Medulla oblongata (tissue), 1 donor: ENCODE measurements at regions not wholly inside any gene's neighbourhood (a gene's known extent, or its start where the extent isn't known, plus 50 kb on each side); places are given as distances from the start of the nearest gene placed in this dataset.

Experiments
- DNase-seq: peaks from one replicate; pipeline ENCODE4 v3.0.0-alpha.2; 2015; ENCODE audit errors: extremely low spot score

- no peak for DNase-seq
These were observed 217.0 kb downstream of the METTL4 start for GRCh38 chr18:2354292-2354691.

GRCh38 chr18:2356906-2357305 lies 214.4 kb downstream of the METTL4 start:
- DNase-seq = no peak

GRCh38 chr18:2360861-2361260 lies 210.4 kb downstream of the METTL4 start:
- DNase-seq = no peak

DNA sequence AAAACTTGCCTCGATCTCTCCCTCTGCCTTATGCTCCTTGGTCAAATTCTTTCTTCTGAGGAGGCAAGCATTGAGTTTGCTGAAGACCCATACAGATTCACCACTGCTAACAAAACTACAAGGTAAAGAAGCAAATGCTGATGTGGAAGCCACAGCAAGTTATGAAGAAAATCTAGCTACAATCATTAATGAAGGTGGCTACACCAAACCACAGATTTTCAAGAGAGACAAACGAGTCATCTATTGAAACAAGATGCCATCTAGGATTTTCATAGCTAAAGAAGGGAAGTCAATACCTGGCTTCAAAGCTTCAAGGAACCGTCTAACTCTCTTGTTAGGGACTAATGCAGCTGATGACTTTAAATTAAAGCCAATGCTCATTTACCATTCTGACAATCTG lies 203.2 kb downstream of the METTL4 start:
- no peak for DNase-seq

- no peak for DNase-seq
These were observed 194.6 kb downstream of the METTL4 start for GRCh38 chr18:2376707-2377106.

DNA sequence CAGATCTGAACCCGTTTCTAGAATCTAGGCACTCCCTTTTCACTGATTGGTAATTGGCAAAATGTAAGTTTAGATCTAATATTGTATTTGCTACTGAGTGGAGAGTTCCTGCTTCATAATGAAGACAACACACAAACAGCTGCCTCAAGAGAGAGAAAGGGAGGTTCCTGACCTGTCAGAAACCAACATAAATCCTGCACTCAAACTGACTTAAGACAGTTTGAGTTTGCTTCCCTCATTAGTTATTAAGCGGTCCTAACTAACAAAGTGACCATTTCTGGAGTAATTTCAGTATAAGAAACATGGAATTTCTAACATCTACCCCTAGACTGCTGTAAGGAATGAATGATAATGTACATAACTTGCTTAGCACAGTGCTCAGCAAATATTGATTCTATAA lies 191.2 kb downstream of the METTL4 start:
- DNase-seq = no peak

- DNase-seq = no peak
These were observed 189.8 kb downstream of the METTL4 start for GRCh38 chr18:2381539-2381938.

- DNase-seq = no peak
These were observed 183.7 kb downstream of the METTL4 start for GRCh38 chr18:2387588-2387987.

- DNase-seq = no peak
These were observed 181.1 kb downstream of the METTL4 start for GRCh38 chr18:2390158-2390557.

DNA sequence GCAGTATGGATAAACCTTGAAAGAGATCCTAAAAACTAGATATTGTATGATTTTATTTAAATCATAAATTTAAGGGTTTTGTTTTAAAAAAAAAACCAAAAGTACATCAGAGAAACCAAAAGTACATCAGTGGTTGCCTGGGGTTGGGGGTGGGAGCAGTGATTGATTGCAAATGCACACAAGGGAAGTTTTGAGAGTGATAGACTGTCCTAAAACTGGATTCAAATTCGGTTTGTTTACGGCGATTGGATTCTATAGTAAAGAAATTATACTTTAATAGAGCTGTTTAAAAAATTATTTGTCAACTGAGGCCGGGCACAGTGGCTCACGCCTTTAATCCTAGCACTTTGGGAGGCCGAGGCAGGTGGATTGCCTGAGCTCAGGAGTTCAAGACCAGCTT lies 179.8 kb downstream of the METTL4 start:
- DNase-seq = no peak

- DNase-seq = no peak
These were observed 178.9 kb downstream of the METTL4 start for GRCh38 chr18:2392446-2392845.

- DNase-seq = no peak
These were observed 176.6 kb downstream of the METTL4 start for GRCh38 chr18:2394684-2395083.

DNA sequence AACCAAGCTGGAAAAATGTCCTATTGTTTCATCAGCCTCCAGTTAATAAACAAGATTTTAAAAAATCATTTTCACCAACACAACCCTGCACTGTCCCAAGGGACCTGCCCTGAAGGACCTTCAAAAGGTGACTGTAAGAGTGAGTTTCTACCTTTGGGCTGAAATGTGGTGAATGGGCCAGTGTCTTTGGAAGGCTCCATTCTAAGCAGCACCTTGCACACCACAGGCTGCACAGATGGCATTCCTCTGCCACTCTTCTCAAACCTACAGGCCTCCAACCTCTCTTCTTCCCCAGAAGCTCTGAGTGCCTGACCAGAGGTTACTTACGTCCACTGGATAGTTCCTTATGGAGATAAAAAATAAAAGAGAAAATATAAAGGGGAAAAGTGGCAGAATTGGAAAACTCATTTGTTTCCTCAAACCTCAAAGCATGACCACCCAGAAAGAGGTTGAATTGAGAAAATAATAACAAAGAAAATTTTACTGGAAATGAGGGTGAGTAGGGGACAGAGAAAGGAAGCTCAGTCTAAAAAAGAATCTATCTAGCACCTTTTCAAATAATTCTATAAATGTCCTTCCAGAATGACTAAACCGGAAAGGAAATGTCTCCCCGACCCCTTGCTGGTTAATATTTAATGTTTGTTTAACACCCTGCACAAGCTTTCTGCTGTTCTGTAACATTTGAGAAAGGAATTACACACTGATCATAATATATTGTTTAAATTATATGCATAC lies 175.7 kb downstream of the METTL4 start:
- no peak for DNase-seq

GRCh38 chr18:2396162-2396505 lies 175.2 kb downstream of the METTL4 start:
- no peak for DNase-seq

GRCh38 chr18:2400701-2401196 lies 170.6 kb downstream of the METTL4 start:
- no peak for DNase-seq

DNA sequence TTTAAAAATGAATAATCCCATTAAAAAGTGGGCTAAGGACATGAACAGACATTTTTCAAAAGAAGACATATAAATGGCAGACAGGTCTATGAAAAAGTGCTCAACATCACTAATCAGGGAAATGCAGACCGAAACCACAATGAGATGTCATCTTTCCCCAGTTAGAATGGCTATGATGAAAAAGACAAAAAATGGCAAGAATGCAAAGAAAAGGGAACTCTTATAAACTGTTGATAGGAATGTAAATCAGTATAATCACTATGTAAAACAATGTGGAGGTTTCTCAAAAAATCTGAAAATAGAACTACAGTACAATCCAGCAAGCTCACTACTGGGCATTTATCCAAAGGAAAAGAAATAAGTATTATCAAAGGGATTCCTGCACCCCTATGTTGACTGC lies 169.2 kb downstream of the METTL4 start:
- no peak for DNase-seq

- DNase-seq = no peak
These were observed 164.8 kb downstream of the METTL4 start for GRCh38 chr18:2406544-2406943.

DNA sequence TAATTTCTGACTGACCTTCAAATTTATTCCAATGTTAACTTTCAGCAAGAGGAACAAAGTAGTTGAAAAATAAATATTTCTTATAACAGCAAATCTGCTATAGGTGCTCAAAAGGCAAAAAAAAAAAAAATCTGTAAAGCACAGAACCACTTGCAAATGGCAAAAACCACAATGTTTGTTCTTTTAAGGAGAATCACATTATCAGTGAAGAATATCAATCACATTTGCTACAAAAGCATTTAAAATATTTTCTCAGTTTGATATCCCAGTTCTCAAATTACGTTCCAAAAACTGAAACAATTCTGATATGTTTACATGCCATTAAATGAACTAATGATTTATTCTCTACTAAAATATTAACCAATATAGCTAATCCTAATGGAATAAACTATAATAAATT lies 163.3 kb downstream of the METTL4 start:
- DNase-seq = no peak

- DNase-seq = no peak
These were observed 161.4 kb downstream of the METTL4 start for GRCh38 chr18:2409906-2410305.

DNA sequence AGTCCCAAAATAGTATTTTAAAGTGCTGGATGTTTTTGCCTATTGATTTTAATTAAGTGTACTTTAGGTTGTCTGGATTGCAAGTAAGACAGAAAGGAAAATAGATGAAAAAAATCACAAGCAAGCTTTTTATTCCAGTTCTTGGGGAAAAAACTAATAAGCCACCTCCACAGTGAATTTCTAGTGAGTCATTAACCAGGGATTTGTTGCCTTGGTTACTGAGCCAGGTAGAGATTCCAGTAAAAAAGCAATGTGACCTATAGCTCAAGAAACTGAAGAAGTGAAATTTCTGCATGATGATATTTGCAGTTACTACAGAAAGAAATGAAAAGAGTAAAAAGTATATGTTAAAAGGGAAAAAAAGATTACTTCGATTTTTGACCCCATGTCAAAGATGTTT lies 160.6 kb downstream of the METTL4 start:
- DNase-seq = no peak

DNA sequence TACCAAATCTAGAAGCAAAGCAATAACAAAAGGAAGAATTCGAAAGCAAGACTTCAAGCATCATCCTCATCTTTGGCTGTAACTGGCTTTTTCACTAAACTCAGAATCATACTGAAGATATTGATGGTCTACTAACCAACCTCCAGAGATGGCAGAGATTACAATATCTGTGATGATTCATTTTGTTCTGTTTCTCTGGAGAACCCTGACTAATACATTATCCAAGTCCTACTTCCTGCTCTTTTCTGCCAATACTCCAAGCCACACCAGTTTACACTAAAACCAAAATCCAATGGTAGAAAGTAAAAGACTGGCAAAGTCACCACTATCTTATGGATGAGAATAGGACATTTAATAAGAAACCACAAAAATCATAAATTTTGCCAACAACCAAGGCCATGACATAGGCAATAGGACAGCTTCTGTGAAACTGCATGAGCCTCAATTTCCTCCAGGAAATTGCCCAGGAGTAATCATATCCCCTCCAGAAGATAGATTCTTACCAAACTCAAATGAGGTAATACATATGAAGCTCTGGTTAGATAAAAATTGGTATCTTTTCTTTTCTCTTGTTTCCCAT lies 159.8 kb downstream of the METTL4 start:
- DNase-seq = no peak

GRCh38 chr18:2412281-2412680 lies 159.0 kb downstream of the METTL4 start:
- no peak for DNase-seq

DNA sequence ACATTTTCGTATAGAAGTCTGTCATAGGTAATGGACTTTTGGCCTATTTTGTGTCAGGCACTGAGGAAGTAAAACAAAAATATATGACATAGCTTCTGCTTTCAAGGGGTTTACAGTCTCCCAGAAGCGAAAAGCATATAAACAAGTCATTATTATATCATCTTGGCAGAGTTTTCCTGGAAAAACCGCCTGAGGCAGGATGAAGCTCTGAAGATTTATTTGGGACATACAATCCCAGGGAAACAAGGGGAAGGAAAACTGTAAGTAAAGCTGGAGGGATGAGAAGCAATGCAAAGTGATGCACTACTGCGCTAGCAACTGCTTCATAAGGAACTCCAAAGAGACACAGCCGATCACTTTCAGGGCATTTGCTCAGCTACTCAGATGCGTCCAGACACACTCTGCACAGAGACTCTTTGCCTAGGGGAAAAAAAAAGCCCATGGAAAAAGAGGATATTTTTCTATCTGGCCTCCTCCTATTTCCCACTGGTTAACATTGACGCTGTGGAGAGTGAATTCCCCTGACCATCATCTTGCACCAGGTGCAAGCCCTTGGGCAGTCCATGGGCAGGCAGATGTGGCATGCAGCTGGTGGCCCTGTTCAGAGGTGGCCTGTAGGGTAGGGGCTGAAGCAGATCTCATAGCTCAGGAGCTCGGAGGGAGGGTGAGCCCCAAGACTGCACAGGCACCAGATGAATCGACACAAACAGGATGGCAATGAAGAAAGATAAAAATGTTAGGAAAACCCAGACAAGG lies 158.1 kb downstream of the METTL4 start:
- DNase-seq = no peak
